ENCODE measurements at regions not wholly inside any gene's neighbourhood (a gene's known extent, or its start where the extent isn't known, plus 50 kb on each side); places are given as distances from the start of the nearest gene placed in this dataset.

GRCh38 chr5:100313657-100314056 is 221.5 kb upstream of the FAM174A start:
- TF ChIP-seq TAF1 (IDR thresholded peaks at IDR 0.05; ENCODE audit: low read depth, low read length) (no peak), MAFK (IDR thresholded peaks at IDR 0.05; ENCODE audit: low read depth, low read length) (no peak), GABPA (IDR thresholded peaks at IDR 0.05; ENCODE audit: borderline replicate concordance, insufficient read depth, low read length) (no peak)
- TF ChIP-seq, protein P1, sequence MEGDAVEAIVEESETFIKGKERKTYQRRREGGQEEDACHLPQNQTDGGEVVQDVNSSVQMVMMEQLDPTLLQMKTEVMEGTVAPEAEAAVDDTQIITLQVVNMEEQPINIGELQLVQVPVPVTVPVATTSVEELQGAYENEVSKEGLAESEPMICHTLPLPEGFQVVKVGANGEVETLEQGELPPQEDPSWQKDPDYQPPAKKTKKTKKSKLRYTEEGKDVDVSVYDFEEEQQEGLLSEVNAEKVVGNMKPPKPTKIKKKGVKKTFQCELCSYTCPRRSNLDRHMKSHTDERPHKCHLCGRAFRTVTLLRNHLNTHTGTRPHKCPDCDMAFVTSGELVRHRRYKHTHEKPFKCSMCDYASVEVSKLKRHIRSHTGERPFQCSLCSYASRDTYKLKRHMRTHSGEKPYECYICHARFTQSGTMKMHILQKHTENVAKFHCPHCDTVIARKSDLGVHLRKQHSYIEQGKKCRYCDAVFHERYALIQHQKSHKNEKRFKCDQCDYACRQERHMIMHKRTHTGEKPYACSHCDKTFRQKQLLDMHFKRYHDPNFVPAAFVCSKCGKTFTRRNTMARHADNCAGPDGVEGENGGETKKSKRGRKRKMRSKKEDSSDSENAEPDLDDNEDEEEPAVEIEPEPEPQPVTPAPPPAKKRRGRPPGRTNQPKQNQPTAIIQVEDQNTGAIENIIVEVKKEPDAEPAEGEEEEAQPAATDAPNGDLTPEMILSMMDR (IDR thresholded peaks at IDR 0.05; ENCODE audit: control extremely low read depth in 1 of 3, insufficient read depth in 1 of 3, low read depth in 1 of 3, low read length in 3 of 3) = no peak

Measured in H1 (cell line).